H9 (cell line): ENCODE measurements at regions not wholly inside any gene's neighbourhood (a gene's known extent, or its start where the extent isn't known, plus 50 kb on each side); places are given as distances from the start of the nearest gene placed in this dataset.

ENCODE experiments used
- DNase-seq: peaks from one replicate; pipeline ENCODE4 v3.0.0-alpha.2; 2017
- H2AFZ ChIP-seq: one replicate; pipeline ENCODE4 v1.6.1; 2013; ENCODE audit warnings: mild to moderate bottlenecking, low read length, control low read depth, moderate library complexity
- H2AK5ac ChIP-seq: 2 replicates; pipeline ENCODE4 v1.6.1; 2013; ENCODE audit warnings: low read length, control low read depth, mixed read lengths; ENCODE audit not compliant: insufficient read length
- H2BK120ac ChIP-seq: one replicate; pipeline ENCODE4 v1.6.1; 2013; ENCODE audit warnings: low read depth, mild to moderate bottlenecking, low read length, control low read depth, inconsistent platforms; ENCODE audit not compliant: poor library complexity, severe bottlenecking
- H2BK12ac ChIP-seq: 2 replicates; pipeline ENCODE4 v1.6.1; 2013; ENCODE audit warnings: low read length, control low read depth, mixed read lengths, low read depth; ENCODE audit not compliant: insufficient read length
- H2BK15ac ChIP-seq: 2 replicates; pipeline ENCODE4 v1.6.1; 2013; ENCODE audit warnings: low read depth, low read length, control low read depth
- H2BK20ac ChIP-seq: one replicate; pipeline ENCODE4 v1.6.1; 2013; ENCODE audit warnings: low read depth, mild to moderate bottlenecking, low read length, control low read depth, inconsistent platforms; ENCODE audit not compliant: poor library complexity, severe bottlenecking
- H2BK5ac ChIP-seq: 2 replicates; pipeline ENCODE4 v1.6.1; 2013; ENCODE audit warnings: low read length, control low read depth, mixed read lengths; ENCODE audit not compliant: insufficient read length
- H3K14ac ChIP-seq: 2 replicates; pipeline ENCODE4 v1.6.1; 2013; ENCODE audit warnings: low read length, control low read depth; ENCODE audit not compliant: insufficient read depth
- H3K18ac ChIP-seq: 2 replicates; pipeline ENCODE4 v1.6.1; 2013; ENCODE audit warnings: low read depth, mild to moderate bottlenecking, mixed read lengths, low read length, control low read depth; ENCODE audit not compliant: insufficient read length
- H3K23ac ChIP-seq: 2 replicates; pipeline ENCODE4 v1.6.1; 2013; ENCODE audit warnings: low read length, control low read depth, mixed read lengths, low read depth; ENCODE audit not compliant: insufficient read length
- H3K23me2 ChIP-seq: 2 replicates; pipeline ENCODE4 v1.6.1; 2013; ENCODE audit warnings: low read depth, mild to moderate bottlenecking, mixed read lengths, low read length, control low read depth; ENCODE audit not compliant: insufficient read length, poor library complexity, severe bottlenecking
- H3K27ac ChIP-seq: 2 replicates; pipeline ENCODE4 v1.5.1; 2013; ENCODE audit warnings: low read length, control low read depth, mixed read lengths, low read depth; ENCODE audit not compliant: insufficient read length
- H3K27me3 ChIP-seq: 2 replicates; pipeline ENCODE4 v1.6.1; 2013; ENCODE audit warnings: low read length, control low read depth, inconsistent platforms; ENCODE audit not compliant: insufficient read depth
- H3K4ac ChIP-seq: 2 replicates; pipeline ENCODE4 v1.6.1; 2013; ENCODE audit warnings: low read depth, mild to moderate bottlenecking, control low read depth, inconsistent platforms, low read length, moderate library complexity
- H3K4me1 ChIP-seq: 2 replicates; pipeline ENCODE4 v1.6.1; 2013; ENCODE audit warnings: low read length, control low read depth, inconsistent platforms; ENCODE audit not compliant: insufficient read depth
- H3K4me2 ChIP-seq: 2 replicates; pipeline ENCODE4 v1.6.1; 2013; ENCODE audit warnings: low read length, control low read depth, mixed read lengths; ENCODE audit not compliant: insufficient read length, insufficient read depth
- H3K56ac ChIP-seq: 2 replicates; pipeline ENCODE4 v1.6.1; 2013; ENCODE audit warnings: low read depth, mild to moderate bottlenecking, mixed read lengths, low read length, control low read depth; ENCODE audit not compliant: insufficient read length
- H3K79me1 ChIP-seq: 2 replicates; pipeline ENCODE4 v1.6.1; 2013; ENCODE audit warnings: low read depth, mild to moderate bottlenecking, moderate library complexity, low read length, control low read depth, inconsistent platforms; ENCODE audit not compliant: insufficient read depth, poor library complexity, severe bottlenecking
- H3K79me2 ChIP-seq: 2 replicates; pipeline ENCODE4 v1.6.1; 2013; ENCODE audit warnings: low read length, control low read depth, inconsistent platforms; ENCODE audit not compliant: insufficient read depth
- H3K9ac ChIP-seq: 2 replicates; pipeline ENCODE4 v1.6.1; 2013; ENCODE audit warnings: low read length, control low read depth, mixed read lengths; ENCODE audit not compliant: insufficient read length; ENCODE audit errors: extremely low read depth
- H3K9me3 ChIP-seq: one replicate; pipeline ENCODE4 v1.6.1; 2013; ENCODE audit warnings: low read depth, low read length, inconsistent platforms; ENCODE audit not compliant: control insufficient read depth
- H3T11ph ChIP-seq: one replicate; pipeline ENCODE4 v1.6.1; 2013; ENCODE audit warnings: mild to moderate bottlenecking, low read length, control low read depth, inconsistent platforms
- H4K20me1 ChIP-seq: one replicate; pipeline ENCODE4 v1.6.1; 2013; ENCODE audit not compliant: control insufficient read depth, insufficient read length, insufficient read depth
- H4K5ac ChIP-seq: 2 replicates; pipeline ENCODE4 v1.6.1; 2013; ENCODE audit warnings: low read depth, mild to moderate bottlenecking, mixed read lengths, low read length, control low read depth; ENCODE audit not compliant: insufficient read length
- H4K8ac ChIP-seq: replicated peaks from 2 replicates; pipeline ENCODE4 v1.6.1; 2013; ENCODE audit warnings: low read length, control low read depth, mixed read lengths, low read depth; ENCODE audit not compliant: insufficient read length
- H4K91ac ChIP-seq: 2 replicates; pipeline ENCODE4 v1.6.1; 2013; ENCODE audit warnings: low read depth, mild to moderate bottlenecking, moderate library complexity, mixed read lengths, low read length, control low read depth; ENCODE audit not compliant: insufficient read length
- H3K27ac Mint-ChIP-seq, 3 experiments: 2 replicates in 2 of 3; 3 replicates in 1 of 3; pipeline ENCODE4 v1.8.0; 2020 to 2021; ENCODE audit warnings: mixed read lengths in 3 of 3, mild to moderate bottlenecking in 1 of 3, moderate library complexity in 1 of 3
- H3K27me3 Mint-ChIP-seq: 2 replicates; pipeline ENCODE4 v1.8.0; 2021; ENCODE audit warnings: low read depth, mild to moderate bottlenecking, moderate library complexity, mixed read lengths
- H3K36me3 Mint-ChIP-seq, 3 experiments: 2 replicates in 2 of 3; 3 replicates in 1 of 3; pipeline ENCODE4 v1.8.0; 2020 to 2021; ENCODE audit warnings: low read depth in 3 of 3, mixed read lengths in 3 of 3; ENCODE audit not compliant: insufficient read depth in 1 of 3
- H3K4me1 Mint-ChIP-seq, 2 experiments: 2 replicates each; pipeline ENCODE4 v1.8.0; 2020; ENCODE audit warnings: mixed read lengths in 2 of 2
- H3K4me3 Mint-ChIP-seq, 2 experiments: 2 replicates in 1 of 2; 3 replicates in 1 of 2; pipeline ENCODE4 v1.8.0; 2020 to 2021; ENCODE audit warnings: mild to moderate bottlenecking in 2 of 2, mixed read lengths in 2 of 2, moderate library complexity in 1 of 2
- H3K9me3 Mint-ChIP-seq, 2 experiments: 2 replicates in 1 of 2; 3 replicates in 1 of 2; pipeline ENCODE4 v1.8.0; 2020; ENCODE audit warnings: mild to moderate bottlenecking in 2 of 2, mixed read lengths in 2 of 2, moderate library complexity in 1 of 2
- WGBS: extraction: QIAGEN DNeasy Blood & Tissue Kit; methylation state at CpG from one replicate; pipeline ENCODE4 v1.1.7; 2013; ENCODE audit warnings: missing lambda C conversion rate, low lambda C conversion rate, mixed read lengths; ENCODE audit not compliant: insufficient read length; ENCODE audit errors: extremely low coverage; 5-methylcytosine and 5-hydroxymethylcytosine counted together
- TF ChIP-seq, protein P1 (sequence below): fragments of 200-600 bp; sonication (generic); conservative IDR thresholded peaks from 3 replicates; pipeline ENCODE4 v1.8.0; 2021; ENCODE audit warnings: antibody characterized with exemption, mild to moderate bottlenecking

DNA sequence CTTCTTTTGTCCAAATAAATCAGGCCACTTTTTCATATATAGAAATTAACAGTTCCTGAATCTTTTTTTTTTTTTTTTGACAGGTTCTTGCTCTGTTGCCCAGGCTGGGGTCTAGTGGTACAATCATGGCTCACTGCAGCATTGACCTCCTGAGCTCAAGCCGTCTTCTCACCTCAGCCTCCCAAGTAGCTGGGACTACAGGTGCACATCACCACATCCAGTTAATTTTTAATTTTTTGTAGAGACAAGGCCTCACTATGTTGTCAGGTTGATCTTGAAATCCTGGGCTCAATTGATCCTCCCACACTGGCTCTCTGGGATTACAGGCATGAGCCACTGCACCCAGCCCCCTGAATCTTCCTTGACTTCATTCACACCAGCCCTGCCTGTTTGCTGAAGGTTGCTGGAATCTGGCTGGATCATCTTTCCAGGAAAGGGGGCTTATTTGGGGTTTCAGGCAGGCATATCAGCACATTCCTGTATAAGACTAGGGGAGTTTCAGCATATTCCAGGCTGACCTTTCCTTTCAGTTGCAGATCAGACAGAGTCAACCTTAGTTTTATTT lies 78.2 kb upstream of the ARHGAP29 start:
- no peak overlapping the region for H3K23ac ChIP-seq
- H2BK5ac ChIP-seq = no peak overlapping the region
- H3K18ac ChIP-seq = no peak overlapping the region
- H3K36me3 Mint-ChIP-seq = no peaks in the 10 kb centered on the region
- H3K23me2 ChIP-seq = no peaks in the 10 kb centered on the region
- no peak overlapping the region for H2BK12ac ChIP-seq
- peaks cover 4% of the 10 kb centered on the region; the same call in 1 of the 2 replicates for H3K4me1 ChIP-seq
- H3K9me3 Mint-ChIP-seq = no peaks in the 10 kb centered on the region
- no peak overlapping the region for H3K4ac ChIP-seq
- H4K91ac ChIP-seq = no peak overlapping the region
- no peak overlapping the region for H3K56ac ChIP-seq
- H3K14ac ChIP-seq = no peak overlapping the region
- no peaks in the 10 kb centered on the region for H3K79me1 ChIP-seq
- H3K9ac ChIP-seq = no peak overlapping the region
- no peak overlapping the region for H3T11ph ChIP-seq
- no peaks in the 10 kb centered on the region for H3K9me3 ChIP-seq
- no peak overlapping the region for H2AK5ac ChIP-seq
- no peak overlapping the region for H4K8ac ChIP-seq
- TF ChIP-seq, protein P1, sequence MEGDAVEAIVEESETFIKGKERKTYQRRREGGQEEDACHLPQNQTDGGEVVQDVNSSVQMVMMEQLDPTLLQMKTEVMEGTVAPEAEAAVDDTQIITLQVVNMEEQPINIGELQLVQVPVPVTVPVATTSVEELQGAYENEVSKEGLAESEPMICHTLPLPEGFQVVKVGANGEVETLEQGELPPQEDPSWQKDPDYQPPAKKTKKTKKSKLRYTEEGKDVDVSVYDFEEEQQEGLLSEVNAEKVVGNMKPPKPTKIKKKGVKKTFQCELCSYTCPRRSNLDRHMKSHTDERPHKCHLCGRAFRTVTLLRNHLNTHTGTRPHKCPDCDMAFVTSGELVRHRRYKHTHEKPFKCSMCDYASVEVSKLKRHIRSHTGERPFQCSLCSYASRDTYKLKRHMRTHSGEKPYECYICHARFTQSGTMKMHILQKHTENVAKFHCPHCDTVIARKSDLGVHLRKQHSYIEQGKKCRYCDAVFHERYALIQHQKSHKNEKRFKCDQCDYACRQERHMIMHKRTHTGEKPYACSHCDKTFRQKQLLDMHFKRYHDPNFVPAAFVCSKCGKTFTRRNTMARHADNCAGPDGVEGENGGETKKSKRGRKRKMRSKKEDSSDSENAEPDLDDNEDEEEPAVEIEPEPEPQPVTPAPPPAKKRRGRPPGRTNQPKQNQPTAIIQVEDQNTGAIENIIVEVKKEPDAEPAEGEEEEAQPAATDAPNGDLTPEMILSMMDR = no peak
- DNase-seq = no peak
- no peak overlapping the region for H2BK20ac ChIP-seq
- H3K27ac Mint-ChIP-seq = no peak overlapping the region
- no peak overlapping the region for H2BK15ac ChIP-seq
- H3K27me3 Mint-ChIP-seq = no peaks in the 10 kb centered on the region
- H3K4me1 Mint-ChIP-seq = peaks cover 20 to 24% of the 10 kb centered on the region in 2 experiments
- H3K79me2 ChIP-seq = no peaks in the 10 kb centered on the region
- no peaks in the 10 kb centered on the region for H4K20me1 ChIP-seq
- no peak overlapping the region for H2BK120ac ChIP-seq
- no peak overlapping the region for H4K5ac ChIP-seq
- no CpG with 5 or more reads among the region's 1 CpG for WGBS
- no peak overlapping the region for H2AFZ ChIP-seq
- H3K27ac ChIP-seq = no peak overlapping the region
- no peak overlapping the region for H3K4me3 Mint-ChIP-seq
- H3K27me3 ChIP-seq = no peaks in the 10 kb centered on the region
- no peak overlapping the region for H3K4me2 ChIP-seq
